Astrocyte (in vitro differentiated cells and primary cell): ENCODE measurements at regions not wholly inside any gene's neighbourhood (a gene's known extent, or its start where the extent isn't known, plus 50 kb on each side); places are given as distances from the start of the nearest gene placed in this dataset.

Experiments
- EZH2 ChIP-seq: IDR thresholded peaks from 2 replicates; pipeline ENCODE4 v1.6.1; 2012; ENCODE audit warnings: mild to moderate bottlenecking, low read length, inconsistent platforms; ENCODE audit not compliant: insufficient read depth
- TF ChIP-seq, protein P1 (sequence below): IDR thresholded peaks from 2 replicates; pipeline ENCODE4 v1.5.1; 2011; ENCODE audit warnings: low read depth, mild to moderate bottlenecking, inconsistent platforms, low read length, moderate library complexity; ENCODE audit not compliant: insufficient read depth

DNA sequence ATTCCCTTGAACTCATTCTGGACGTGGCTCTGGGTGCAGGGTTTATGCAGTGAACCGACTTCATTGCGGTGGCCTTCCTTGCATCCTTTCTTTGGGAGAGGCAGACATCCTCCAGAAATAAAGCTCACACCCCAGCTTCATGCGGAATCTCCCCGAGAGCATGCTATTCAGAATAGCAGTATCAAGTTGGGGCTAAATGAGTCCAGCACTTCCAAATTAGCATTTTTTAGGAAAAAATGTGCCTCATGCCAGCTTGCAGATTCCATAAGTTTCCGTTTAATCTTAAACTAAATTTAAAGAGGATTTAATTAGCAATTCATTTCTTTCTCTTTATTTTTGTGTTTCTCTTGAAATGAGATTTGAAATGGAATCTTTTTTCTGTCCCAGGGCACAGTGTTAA, 107.4 kb upstream of the HDAC4 start:
- TF ChIP-seq, protein P1, sequence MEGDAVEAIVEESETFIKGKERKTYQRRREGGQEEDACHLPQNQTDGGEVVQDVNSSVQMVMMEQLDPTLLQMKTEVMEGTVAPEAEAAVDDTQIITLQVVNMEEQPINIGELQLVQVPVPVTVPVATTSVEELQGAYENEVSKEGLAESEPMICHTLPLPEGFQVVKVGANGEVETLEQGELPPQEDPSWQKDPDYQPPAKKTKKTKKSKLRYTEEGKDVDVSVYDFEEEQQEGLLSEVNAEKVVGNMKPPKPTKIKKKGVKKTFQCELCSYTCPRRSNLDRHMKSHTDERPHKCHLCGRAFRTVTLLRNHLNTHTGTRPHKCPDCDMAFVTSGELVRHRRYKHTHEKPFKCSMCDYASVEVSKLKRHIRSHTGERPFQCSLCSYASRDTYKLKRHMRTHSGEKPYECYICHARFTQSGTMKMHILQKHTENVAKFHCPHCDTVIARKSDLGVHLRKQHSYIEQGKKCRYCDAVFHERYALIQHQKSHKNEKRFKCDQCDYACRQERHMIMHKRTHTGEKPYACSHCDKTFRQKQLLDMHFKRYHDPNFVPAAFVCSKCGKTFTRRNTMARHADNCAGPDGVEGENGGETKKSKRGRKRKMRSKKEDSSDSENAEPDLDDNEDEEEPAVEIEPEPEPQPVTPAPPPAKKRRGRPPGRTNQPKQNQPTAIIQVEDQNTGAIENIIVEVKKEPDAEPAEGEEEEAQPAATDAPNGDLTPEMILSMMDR = no peak
- TF ChIP-seq EZH2 = no peak
